ENCODE measurements at regions not wholly inside any gene's neighbourhood (a gene's known extent, or its start where the extent isn't known, plus 50 kb on each side); places are given as distances from the start of the nearest gene placed in this dataset.
A peak's percentile ranks its signal among the peaks of the same experiment; 100 is the strongest.

DNA sequence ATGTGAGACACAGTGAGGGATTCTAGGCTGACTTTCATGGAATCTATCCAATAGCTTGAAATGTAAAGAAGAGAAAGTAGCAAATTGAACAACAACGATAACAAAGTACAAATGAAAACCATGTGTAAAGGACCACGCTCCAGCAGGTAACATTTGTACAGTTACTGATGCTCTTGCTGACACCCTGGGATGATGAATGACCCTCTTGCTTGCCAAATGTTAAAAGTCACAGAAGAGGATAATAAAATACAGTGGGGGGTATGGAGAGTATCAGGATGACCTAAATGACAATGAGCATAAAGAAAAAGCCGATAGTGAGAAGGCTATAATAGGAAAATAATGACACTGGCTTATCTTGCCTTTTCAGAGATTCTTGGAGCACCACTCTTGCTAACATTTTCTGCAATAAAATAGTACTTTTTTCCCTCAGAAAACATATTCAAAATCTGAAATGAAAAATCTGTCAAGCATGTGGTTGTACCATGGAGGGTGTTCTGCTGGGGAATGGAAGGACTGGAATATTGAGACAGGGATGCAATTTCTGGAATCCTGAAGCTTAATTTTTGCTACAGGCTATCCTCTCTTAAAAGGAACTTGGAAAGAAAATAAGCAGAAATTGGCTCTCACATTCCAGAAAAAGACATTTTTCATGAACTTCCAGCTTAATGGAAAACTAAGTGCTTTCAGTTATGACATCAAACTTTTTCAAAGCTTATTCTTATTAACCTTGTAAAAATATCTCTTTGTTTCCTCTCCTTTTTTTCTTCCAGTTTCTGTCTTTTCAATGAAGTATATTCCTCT lies 303.2 kb upstream of the GHITM start:
- no peaks in the 10 kb centered on the region for H3K4me1 ChIP-seq (ENCODE audit: control insufficient read depth in 1 of 2, insufficient read depth in 2 of 2, low read length in 2 of 2)
- H2BK12ac ChIP-seq (ENCODE audit: low read length), result no peak overlapping the region
- H3K9ac ChIP-seq (ENCODE audit: low read length), result no peak overlapping the region
- no peaks in the 10 kb centered on the region for H3K79me2 ChIP-seq (ENCODE audit: control insufficient read depth, insufficient read depth, low read length, poor library complexity)
- H3K79me1 ChIP-seq (ENCODE audit: low read length), result no peaks in the 10 kb centered on the region
- H3K14ac ChIP-seq (ENCODE audit: low read length), result no peak overlapping the region
- no peak overlapping the region for H4K8ac ChIP-seq (ENCODE audit: low read depth, low read length)
- no peaks in the 10 kb centered on the region for H3K9me3 ChIP-seq (ENCODE audit: insufficient read depth, low read depth, low read length)
- H2BK5ac ChIP-seq (ENCODE audit: low read depth, low read length, poor library complexity), result no peak overlapping the region
- H3K4me2 ChIP-seq (ENCODE audit: low read length), result no peak overlapping the region
- H2AK5ac ChIP-seq (ENCODE audit: low read length), result no peak overlapping the region
- H2AFZ ChIP-seq (ENCODE audit: insufficient read depth, low read length, poor library complexity), result no peak overlapping the region
- H3K27me3 ChIP-seq (ENCODE audit: insufficient read depth, low read length), result no peaks in the 10 kb centered on the region
- no peak overlapping the region for H3K27ac ChIP-seq (ENCODE audit: low read depth, low read length)
- no peaks in the 10 kb centered on the region for H3K36me3 ChIP-seq (ENCODE audit: control insufficient read depth in 1 of 2, insufficient read depth in 2 of 2, low read length in 2 of 2)
- no CpG with 5 or more reads among the region's 3 CpGs for WGBS (ENCODE audit: extremely low coverage, insufficient coverage, insufficient read length)
- DNase-seq, result no peak
- H3K4me3 ChIP-seq (ENCODE audit: low read depth, low read length), result no peak overlapping the region
- no peak overlapping the region for H2BK120ac ChIP-seq (ENCODE audit: insufficient read depth, low read length, poor library complexity)
- no peak overlapping the region for H4K12ac ChIP-seq (ENCODE audit: low read depth, low read length)
- H3K23ac ChIP-seq (ENCODE audit: low read length), result no peak overlapping the region
- H3K18ac ChIP-seq (ENCODE audit: low read length), result no peak overlapping the region
- no peak overlapping the region for H4K91ac ChIP-seq (ENCODE audit: low read depth, low read length)
- no peak overlapping the region for H3K4ac ChIP-seq (ENCODE audit: low read depth, low read length)

DNA sequence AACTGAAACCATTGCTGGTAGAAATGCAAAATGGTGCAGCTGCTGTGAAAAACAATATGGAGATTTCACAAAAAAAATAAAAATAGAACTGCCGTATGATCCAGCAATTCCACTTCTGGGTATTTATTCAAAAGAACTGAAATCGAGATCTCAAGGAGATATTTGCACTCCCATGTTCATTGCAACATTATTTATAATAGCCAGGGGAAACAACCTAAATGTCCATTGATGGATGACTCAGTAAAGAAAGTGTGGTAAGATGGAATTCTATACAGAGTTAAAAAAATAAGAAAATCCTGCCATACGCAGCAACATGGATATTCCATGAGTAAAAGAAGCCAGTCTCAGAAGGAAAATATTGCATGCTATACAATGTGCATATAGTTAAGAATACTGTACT lies 290.6 kb upstream of the GHITM start:
- H3K27ac ChIP-seq (ENCODE audit: low read depth, low read length), result no peak overlapping the region
- no CpG with 5 or more reads among the region's 3 CpGs for WGBS (ENCODE audit: extremely low coverage, insufficient coverage, insufficient read length)
- no peaks in the 10 kb centered on the region for H3K27me3 ChIP-seq (ENCODE audit: insufficient read depth, low read length)
- H2BK120ac ChIP-seq (ENCODE audit: insufficient read depth, low read length, poor library complexity), result no peak overlapping the region
- H4K91ac ChIP-seq (ENCODE audit: low read depth, low read length), result no peak overlapping the region
- no peak overlapping the region for H3K14ac ChIP-seq (ENCODE audit: low read length)
- H3K4ac ChIP-seq (ENCODE audit: low read depth, low read length), result no peak overlapping the region
- no peaks in the 10 kb centered on the region for H3K79me2 ChIP-seq (ENCODE audit: control insufficient read depth, insufficient read depth, low read length, poor library complexity)
- no peak overlapping the region for H2BK5ac ChIP-seq (ENCODE audit: low read depth, low read length, poor library complexity)
- H3K18ac ChIP-seq (ENCODE audit: low read length), result no peak overlapping the region
- H4K8ac ChIP-seq (ENCODE audit: low read depth, low read length), result no peak overlapping the region
- no peak overlapping the region for H2BK12ac ChIP-seq (ENCODE audit: low read length)
- no peak for DNase-seq
- no peak overlapping the region for H3K23ac ChIP-seq (ENCODE audit: low read length)
- no peaks in the 10 kb centered on the region for H3K79me1 ChIP-seq (ENCODE audit: low read length)
- no peaks in the 10 kb centered on the region for H3K36me3 ChIP-seq (ENCODE audit: control insufficient read depth in 1 of 2, insufficient read depth in 2 of 2, low read length in 2 of 2)
- no peaks in the 10 kb centered on the region for H3K9me3 ChIP-seq (ENCODE audit: insufficient read depth, low read depth, low read length)
- H3K4me2 ChIP-seq (ENCODE audit: low read length), result no peak overlapping the region
- no peaks in the 10 kb centered on the region for H3K4me1 ChIP-seq (ENCODE audit: control insufficient read depth in 1 of 2, insufficient read depth in 2 of 2, low read length in 2 of 2)
- no peak overlapping the region for H3K4me3 ChIP-seq (ENCODE audit: low read depth, low read length)
- no peak overlapping the region for H3K9ac ChIP-seq (ENCODE audit: low read length)
- H2AK5ac ChIP-seq (ENCODE audit: low read length), result no peak overlapping the region
- no peak overlapping the region for H2AFZ ChIP-seq (ENCODE audit: insufficient read depth, low read length, poor library complexity)
- no peak overlapping the region for H4K12ac ChIP-seq (ENCODE audit: low read depth, low read length)

DNA sequence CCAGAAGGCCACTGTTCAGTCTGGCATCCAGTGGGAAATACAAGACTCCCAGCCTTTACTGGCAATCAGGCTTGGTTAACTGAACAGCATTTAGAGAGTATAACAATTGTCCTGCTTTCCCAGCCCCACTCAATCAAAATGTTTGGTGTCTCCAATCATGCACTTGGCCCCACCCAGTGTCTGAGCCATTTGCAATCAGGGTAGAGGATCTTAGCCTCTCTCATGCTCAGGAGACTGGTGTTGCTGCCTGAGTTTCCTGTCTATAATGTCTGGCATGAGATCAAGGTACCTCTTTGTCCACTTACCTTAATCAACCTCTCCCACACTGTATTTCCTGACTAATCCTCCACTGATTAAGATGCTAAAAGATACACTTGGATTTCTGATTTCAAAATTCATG lies 290.2 kb upstream of the GHITM start:
- Histone ChIP-seq H3K27ac (ENCODE audit: low read depth, low read length) (no peak overlapping the region), H3K9me3 (ENCODE audit: insufficient read depth, low read depth, low read length) (no peaks in the 10 kb centered on the region)

DNA sequence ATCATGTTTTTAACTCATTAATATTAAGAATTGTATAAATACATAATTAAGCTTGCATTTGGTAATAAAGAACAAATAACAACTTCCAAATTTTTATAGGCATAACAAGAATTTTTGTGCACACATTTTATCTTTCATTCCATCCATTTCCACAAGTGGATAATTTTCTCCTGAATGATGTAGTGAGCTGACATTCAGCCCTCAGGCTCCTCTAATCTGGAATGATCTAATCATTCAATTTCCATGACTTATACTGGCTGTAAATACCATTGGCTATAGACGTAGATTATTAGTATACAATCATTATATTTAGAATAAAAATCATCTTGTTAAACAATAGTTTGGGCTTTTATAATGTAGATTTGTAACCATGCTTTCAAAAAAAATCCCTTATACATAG lies 287.2 kb upstream of the GHITM start:
- no peak overlapping the region for H3K9ac ChIP-seq (ENCODE audit: low read length)
- H3K9me3 ChIP-seq (ENCODE audit: insufficient read depth, low read depth, low read length), result no peaks in the 10 kb centered on the region
- H3K27ac ChIP-seq (ENCODE audit: low read depth, low read length), result no peak overlapping the region
- H3K23ac ChIP-seq (ENCODE audit: low read length), result no peak overlapping the region
- H2BK120ac ChIP-seq (ENCODE audit: insufficient read depth, low read length, poor library complexity), result no peak overlapping the region
- peak; percentile 31 to 80 for DNase-seq
- H3K27me3 ChIP-seq (ENCODE audit: insufficient read depth, low read length), result no peaks in the 10 kb centered on the region
- H3K79me1 ChIP-seq (ENCODE audit: low read length), result no peaks in the 10 kb centered on the region
- H4K8ac ChIP-seq (ENCODE audit: low read depth, low read length), result no peak overlapping the region
- H4K12ac ChIP-seq (ENCODE audit: low read depth, low read length), result no peak overlapping the region
- no peak overlapping the region for H3K4me3 ChIP-seq (ENCODE audit: low read depth, low read length)
- no peaks in the 10 kb centered on the region for H3K4me1 ChIP-seq (ENCODE audit: control insufficient read depth in 1 of 2, insufficient read depth in 2 of 2, low read length in 2 of 2)
- WGBS (ENCODE audit: extremely low coverage, insufficient coverage, insufficient read length), result no CpG with 5 or more reads among the region's 1 CpG
- no peak overlapping the region for H3K4me2 ChIP-seq (ENCODE audit: low read length)
- H2AFZ ChIP-seq (ENCODE audit: insufficient read depth, low read length, poor library complexity), result no peak overlapping the region
- no peaks in the 10 kb centered on the region for H3K36me3 ChIP-seq (ENCODE audit: control insufficient read depth in 1 of 2, insufficient read depth in 2 of 2, low read length in 2 of 2)
- H3K79me2 ChIP-seq (ENCODE audit: control insufficient read depth, insufficient read depth, low read length, poor library complexity), result no peaks in the 10 kb centered on the region
- H3K14ac ChIP-seq (ENCODE audit: low read length), result no peak overlapping the region
- H2BK5ac ChIP-seq (ENCODE audit: low read depth, low read length, poor library complexity), result no peak overlapping the region
- H3K18ac ChIP-seq (ENCODE audit: low read length), result no peak overlapping the region
- no peak overlapping the region for H4K91ac ChIP-seq (ENCODE audit: low read depth, low read length)
- no peak overlapping the region for H2AK5ac ChIP-seq (ENCODE audit: low read length)
- no peak overlapping the region for H2BK12ac ChIP-seq (ENCODE audit: low read length)
- no peak overlapping the region for H3K4ac ChIP-seq (ENCODE audit: low read depth, low read length)

More for the DNA sequence above, 290.2 kb upstream of the GHITM start:
- Histone ChIP-seq H3K23ac (ENCODE audit: low read length) (no peak overlapping the region), H3K79me2 (ENCODE audit: control insufficient read depth, insufficient read depth, low read length, poor library complexity) (no peaks in the 10 kb centered on the region), H3K14ac (ENCODE audit: low read length) (no peak overlapping the region), H2BK120ac (ENCODE audit: insufficient read depth, low read length, poor library complexity) (no peak overlapping the region), H2AK5ac (ENCODE audit: low read length) (no peak overlapping the region), H3K18ac (ENCODE audit: low read length) (no peak overlapping the region), H2AFZ (ENCODE audit: insufficient read depth, low read length, poor library complexity) (no peak overlapping the region), H3K36me3 (ENCODE audit: control insufficient read depth in 1 of 2, insufficient read depth in 2 of 2, low read length in 2 of 2) (no peaks in the 10 kb centered on the region), H3K4me3 (ENCODE audit: low read depth, low read length) (no peak overlapping the region), H3K4ac (ENCODE audit: low read depth, low read length) (no peak overlapping the region), H3K27me3 (ENCODE audit: insufficient read depth, low read length) (no peaks in the 10 kb centered on the region), H2BK5ac (ENCODE audit: low read depth, low read length, poor library complexity) (no peak overlapping the region), H3K4me1 (ENCODE audit: control insufficient read depth in 1 of 2, insufficient read depth in 2 of 2, low read length in 2 of 2) (no peaks in the 10 kb centered on the region), H4K8ac (ENCODE audit: low read depth, low read length) (no peak overlapping the region), H3K79me1 (ENCODE audit: low read length) (no peaks in the 10 kb centered on the region), H4K91ac (ENCODE audit: low read depth, low read length) (no peak overlapping the region), H3K9ac (ENCODE audit: low read length) (no peak overlapping the region), H2BK12ac (ENCODE audit: low read length) (no peak overlapping the region), H4K12ac (ENCODE audit: low read depth, low read length) (no peak overlapping the region), H3K4me2 (ENCODE audit: low read length) (no peak overlapping the region)
- no peak for DNase-seq
